ENCODE measurements at regions not wholly inside any gene's neighbourhood (a gene's known extent, or its start where the extent isn't known, plus 50 kb on each side); places are given as distances from the start of the nearest gene placed in this dataset.

DNA sequence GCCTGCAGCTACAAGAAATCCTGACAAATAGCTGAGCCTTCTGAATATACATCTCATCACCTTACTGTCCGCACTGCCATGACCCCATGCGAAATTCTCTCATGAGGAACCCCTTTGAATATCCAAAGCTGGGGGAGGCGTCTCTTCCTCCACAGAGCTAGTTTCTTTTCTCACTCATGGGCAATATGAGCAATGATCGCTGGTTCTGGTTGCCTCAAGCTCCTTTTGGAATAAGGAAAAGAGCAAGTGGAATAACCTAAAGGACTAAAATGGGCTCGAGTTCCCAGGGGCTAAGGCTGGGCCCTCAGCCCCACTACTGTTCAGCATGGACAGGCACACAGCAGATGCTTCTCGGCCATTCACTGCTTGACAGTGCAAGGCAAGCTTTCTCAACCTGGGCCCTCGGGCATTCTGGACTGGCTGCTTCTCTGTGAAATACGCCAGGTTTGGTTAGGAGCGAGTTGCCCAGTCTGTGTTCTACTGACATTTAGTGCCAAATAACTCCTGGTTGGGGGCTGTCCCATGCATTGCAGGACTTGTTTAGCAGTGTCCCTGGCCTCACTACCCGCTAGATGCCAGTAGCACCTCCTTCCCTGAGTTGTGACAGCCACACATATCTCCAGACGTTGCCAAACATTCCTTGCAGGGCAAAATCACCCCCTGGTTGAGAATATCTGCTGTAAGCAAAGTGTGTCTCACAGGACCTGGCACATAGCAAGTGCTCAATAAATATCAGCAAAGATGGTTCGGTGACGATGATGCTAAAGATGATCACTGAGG is 156.8 kb downstream of the CEBPB start:
- no peaks in the 10 kb centered on the region for H3K9me3 ChIP-seq (ENCODE audit: insufficient read depth, low read depth, low read length)
- no peaks in the 10 kb centered on the region for H3K27me3 ChIP-seq (ENCODE audit: insufficient read depth, low read length, poor library complexity, severe bottlenecking)
- TF ChIP-seq EZH2phosphoT487 (IDR thresholded peaks at IDR 0.05; ENCODE audit: borderline replicate concordance), result no peak
- TF ChIP-seq, protein P1, sequence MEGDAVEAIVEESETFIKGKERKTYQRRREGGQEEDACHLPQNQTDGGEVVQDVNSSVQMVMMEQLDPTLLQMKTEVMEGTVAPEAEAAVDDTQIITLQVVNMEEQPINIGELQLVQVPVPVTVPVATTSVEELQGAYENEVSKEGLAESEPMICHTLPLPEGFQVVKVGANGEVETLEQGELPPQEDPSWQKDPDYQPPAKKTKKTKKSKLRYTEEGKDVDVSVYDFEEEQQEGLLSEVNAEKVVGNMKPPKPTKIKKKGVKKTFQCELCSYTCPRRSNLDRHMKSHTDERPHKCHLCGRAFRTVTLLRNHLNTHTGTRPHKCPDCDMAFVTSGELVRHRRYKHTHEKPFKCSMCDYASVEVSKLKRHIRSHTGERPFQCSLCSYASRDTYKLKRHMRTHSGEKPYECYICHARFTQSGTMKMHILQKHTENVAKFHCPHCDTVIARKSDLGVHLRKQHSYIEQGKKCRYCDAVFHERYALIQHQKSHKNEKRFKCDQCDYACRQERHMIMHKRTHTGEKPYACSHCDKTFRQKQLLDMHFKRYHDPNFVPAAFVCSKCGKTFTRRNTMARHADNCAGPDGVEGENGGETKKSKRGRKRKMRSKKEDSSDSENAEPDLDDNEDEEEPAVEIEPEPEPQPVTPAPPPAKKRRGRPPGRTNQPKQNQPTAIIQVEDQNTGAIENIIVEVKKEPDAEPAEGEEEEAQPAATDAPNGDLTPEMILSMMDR (conservative IDR thresholded peaks at IDR 0.05; ENCODE audit: low read length), result no peak
- no peaks in the 10 kb centered on the region for H4K20me1 ChIP-seq (ENCODE audit: insufficient read depth, low read length, poor library complexity, severe bottlenecking)
- H3F3A ChIP-seq (ENCODE audit: low read depth), result no peaks in the 10 kb centered on the region
- no peak overlapping the region for H3K9ac ChIP-seq (ENCODE audit: low read depth, low read length, poor library complexity, severe bottlenecking)
- no peaks in the 10 kb centered on the region for H3K4me1 ChIP-seq (ENCODE audit: insufficient read depth, low read length, poor library complexity, severe bottlenecking)
- H3K4me2 ChIP-seq (ENCODE audit: low read depth, low read length, poor library complexity, severe bottlenecking), result no peak overlapping the region
- H3K4me3 ChIP-seq (ENCODE audit: low read length, poor library complexity, severe bottlenecking), result no peak overlapping the region
- no peaks in the 10 kb centered on the region for H3K36me3 ChIP-seq (ENCODE audit: insufficient read depth, low read length)
- no peaks in the 10 kb centered on the region for H3K9me2 ChIP-seq (replicated peaks; ENCODE audit: low read depth, low read length)
- no peaks in the 10 kb centered on the region for H3K79me2 ChIP-seq (ENCODE audit: insufficient read depth, low read length)
- no peak overlapping the region for H2AFZ ChIP-seq (ENCODE audit: low read length)

DNA sequence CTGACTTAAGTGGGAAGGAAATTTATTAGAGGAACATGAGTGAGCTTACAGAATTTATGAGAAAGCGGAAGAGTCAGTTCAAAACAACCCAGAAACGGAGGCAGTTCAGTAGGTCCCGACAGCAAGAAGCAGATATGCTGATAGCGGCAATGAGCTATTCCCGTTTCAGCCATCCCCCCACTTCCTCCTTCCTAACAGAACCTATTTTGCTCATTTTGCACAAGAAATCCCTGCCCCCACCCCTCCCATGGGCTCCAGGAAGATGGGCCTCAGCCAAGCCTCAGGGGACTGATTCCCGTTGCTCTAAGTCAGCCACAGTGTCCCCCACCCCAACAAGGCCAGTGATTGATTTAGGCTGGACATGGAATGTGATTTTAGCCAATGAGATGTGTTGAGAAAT is 157.5 kb downstream of the CEBPB start:
- Histone ChIP-seq H3K27me3 (ENCODE audit: insufficient read depth, low read length, poor library complexity, severe bottlenecking) (no peaks in the 10 kb centered on the region), H3K9ac (ENCODE audit: low read depth, low read length, poor library complexity, severe bottlenecking) (no peak overlapping the region), H2AFZ (ENCODE audit: low read length) (no peak overlapping the region), H3K9me3 (ENCODE audit: insufficient read depth, low read depth, low read length) (no peaks in the 10 kb centered on the region), H3K4me1 (ENCODE audit: insufficient read depth, low read length, poor library complexity, severe bottlenecking) (no peaks in the 10 kb centered on the region), H3K4me3 (ENCODE audit: low read length, poor library complexity, severe bottlenecking) (no peak overlapping the region), H3K36me3 (ENCODE audit: insufficient read depth, low read length) (no peaks in the 10 kb centered on the region), H3K79me2 (ENCODE audit: insufficient read depth, low read length) (no peaks in the 10 kb centered on the region), H3F3A (ENCODE audit: low read depth) (no peaks in the 10 kb centered on the region), H3K4me2 (ENCODE audit: low read depth, low read length, poor library complexity, severe bottlenecking) (no peak overlapping the region), H3K9me2 (replicated peaks; ENCODE audit: low read depth, low read length) (no peaks in the 10 kb centered on the region), H4K20me1 (ENCODE audit: insufficient read depth, low read length, poor library complexity, severe bottlenecking) (no peaks in the 10 kb centered on the region)
- no peak for TF ChIP-seq EZH2phosphoT487 (IDR thresholded peaks at IDR 0.05; ENCODE audit: borderline replicate concordance)
- TF ChIP-seq, protein P1 (conservative IDR thresholded peaks at IDR 0.05; ENCODE audit: low read length), result no peak

DNA sequence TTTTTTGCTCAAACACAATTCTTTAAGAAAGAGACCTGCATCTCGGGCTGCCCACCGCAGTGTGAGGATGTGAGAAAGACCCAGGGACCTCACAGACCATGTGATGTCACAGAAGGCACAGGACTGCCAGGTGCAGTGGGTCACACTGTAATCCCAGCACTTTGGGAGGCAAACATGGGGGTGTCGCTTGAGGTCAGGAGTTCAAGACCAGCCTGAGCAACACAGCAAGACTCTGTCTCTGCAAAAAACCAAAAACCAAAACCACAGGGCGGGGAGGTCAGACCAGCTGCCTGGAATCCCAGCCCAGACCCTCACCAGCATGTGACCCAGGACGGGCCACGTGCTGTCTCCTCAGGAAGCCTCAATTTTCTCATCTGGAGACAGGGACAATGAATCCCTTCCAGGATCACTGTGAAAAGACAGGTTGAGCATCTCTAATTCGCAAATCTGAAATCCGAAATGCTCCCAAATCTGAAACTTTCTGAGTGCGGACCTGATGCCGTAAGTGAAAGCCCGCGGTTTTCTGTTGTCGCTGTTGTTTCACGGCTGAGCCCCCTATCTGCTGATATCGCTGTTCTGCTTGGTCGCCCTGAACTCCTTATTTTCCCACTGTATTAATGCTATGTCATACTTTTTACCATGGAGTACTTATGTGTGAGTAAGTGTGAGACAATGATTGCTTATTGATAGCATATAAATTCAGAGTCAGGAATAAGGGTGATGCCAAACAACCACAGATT is 159.5 kb upstream of the PTPN1 start:
- Histone ChIP-seq H3K36me3 (ENCODE audit: insufficient read depth, low read length) (no peaks in the 10 kb centered on the region), H3K9ac (ENCODE audit: low read depth, low read length, poor library complexity, severe bottlenecking) (no peak overlapping the region), H3F3A (ENCODE audit: low read depth) (no peaks in the 10 kb centered on the region), H2AFZ (ENCODE audit: low read length) (no peak overlapping the region), H3K79me2 (ENCODE audit: insufficient read depth, low read length) (no peaks in the 10 kb centered on the region), H3K9me3 (ENCODE audit: insufficient read depth, low read depth, low read length) (no peaks in the 10 kb centered on the region), H3K4me2 (ENCODE audit: low read depth, low read length, poor library complexity, severe bottlenecking) (no peak overlapping the region), H3K4me3 (ENCODE audit: low read length, poor library complexity, severe bottlenecking) (no peak overlapping the region), H3K9me2 (replicated peaks; ENCODE audit: low read depth, low read length) (no peaks in the 10 kb centered on the region), H3K4me1 (ENCODE audit: insufficient read depth, low read length, poor library complexity, severe bottlenecking) (no peaks in the 10 kb centered on the region), H3K27me3 (ENCODE audit: insufficient read depth, low read length, poor library complexity, severe bottlenecking) (no peaks in the 10 kb centered on the region), H4K20me1 (ENCODE audit: insufficient read depth, low read length, poor library complexity, severe bottlenecking) (no peaks in the 10 kb centered on the region)
- TF ChIP-seq, protein P1 (conservative IDR thresholded peaks at IDR 0.05; ENCODE audit: low read length), result no peak
- TF ChIP-seq EZH2phosphoT487 (IDR thresholded peaks at IDR 0.05; ENCODE audit: borderline replicate concordance), result no peak

All from Loucy (cell line).